Fibroblast of the aortic adventitia (primary cell): ENCODE measurements at regions not wholly inside any gene's neighbourhood (a gene's known extent, or its start where the extent isn't known, plus 50 kb on each side); places are given as distances from the start of the nearest gene placed in this dataset.
"Not testable (repeated sequence)": the region's sequence is repeated elsewhere in the genome, so short reads cannot be mapped to it uniquely, and the experiment has no call there.

ENCODE experiments used
- DNase-seq: peaks from one replicate; pipeline ENCODE4 v3.0.0-alpha.2; 2010; ENCODE audit warnings: low read depth
- H3K4me3 ChIP-seq: 2 replicates; pipeline ENCODE4 v1.5.1; 2011; ENCODE audit warnings: low read depth, mild to moderate bottlenecking, control low read depth, low read length, moderate library complexity
- TF ChIP-seq, protein P1 (sequence below): IDR thresholded peaks from 2 replicates; pipeline ENCODE4 v1.5.1; 2011; ENCODE audit warnings: mild to moderate bottlenecking, low read length, control low read depth, inconsistent platforms; ENCODE audit not compliant: insufficient read depth

DNA sequence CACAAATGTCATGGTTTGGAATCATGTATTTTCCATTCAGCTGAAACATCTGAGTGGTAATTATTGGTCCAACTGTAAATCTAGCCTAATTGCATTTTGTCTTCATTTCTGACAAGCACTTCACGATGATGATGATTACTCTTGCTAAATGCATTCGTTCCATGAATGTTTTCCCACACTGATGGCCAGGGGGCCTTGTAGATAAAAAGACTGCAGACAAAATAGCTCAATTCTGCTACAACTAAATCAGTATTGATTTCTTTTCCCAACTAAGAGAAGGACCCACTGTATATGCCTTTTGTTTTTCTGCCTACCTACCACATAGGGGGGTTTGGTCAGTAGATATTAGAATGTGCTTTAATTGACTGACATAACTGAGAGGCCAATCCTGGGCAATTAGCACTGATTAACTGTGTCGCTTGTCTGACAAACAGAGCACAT is 1351.3 kb upstream of the NUDT12 start:
- no peak for DNase-seq
- H3K4me3 ChIP-seq, result no peak overlapping the region
- TF ChIP-seq, protein P1, sequence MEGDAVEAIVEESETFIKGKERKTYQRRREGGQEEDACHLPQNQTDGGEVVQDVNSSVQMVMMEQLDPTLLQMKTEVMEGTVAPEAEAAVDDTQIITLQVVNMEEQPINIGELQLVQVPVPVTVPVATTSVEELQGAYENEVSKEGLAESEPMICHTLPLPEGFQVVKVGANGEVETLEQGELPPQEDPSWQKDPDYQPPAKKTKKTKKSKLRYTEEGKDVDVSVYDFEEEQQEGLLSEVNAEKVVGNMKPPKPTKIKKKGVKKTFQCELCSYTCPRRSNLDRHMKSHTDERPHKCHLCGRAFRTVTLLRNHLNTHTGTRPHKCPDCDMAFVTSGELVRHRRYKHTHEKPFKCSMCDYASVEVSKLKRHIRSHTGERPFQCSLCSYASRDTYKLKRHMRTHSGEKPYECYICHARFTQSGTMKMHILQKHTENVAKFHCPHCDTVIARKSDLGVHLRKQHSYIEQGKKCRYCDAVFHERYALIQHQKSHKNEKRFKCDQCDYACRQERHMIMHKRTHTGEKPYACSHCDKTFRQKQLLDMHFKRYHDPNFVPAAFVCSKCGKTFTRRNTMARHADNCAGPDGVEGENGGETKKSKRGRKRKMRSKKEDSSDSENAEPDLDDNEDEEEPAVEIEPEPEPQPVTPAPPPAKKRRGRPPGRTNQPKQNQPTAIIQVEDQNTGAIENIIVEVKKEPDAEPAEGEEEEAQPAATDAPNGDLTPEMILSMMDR, result no peak

DNA sequence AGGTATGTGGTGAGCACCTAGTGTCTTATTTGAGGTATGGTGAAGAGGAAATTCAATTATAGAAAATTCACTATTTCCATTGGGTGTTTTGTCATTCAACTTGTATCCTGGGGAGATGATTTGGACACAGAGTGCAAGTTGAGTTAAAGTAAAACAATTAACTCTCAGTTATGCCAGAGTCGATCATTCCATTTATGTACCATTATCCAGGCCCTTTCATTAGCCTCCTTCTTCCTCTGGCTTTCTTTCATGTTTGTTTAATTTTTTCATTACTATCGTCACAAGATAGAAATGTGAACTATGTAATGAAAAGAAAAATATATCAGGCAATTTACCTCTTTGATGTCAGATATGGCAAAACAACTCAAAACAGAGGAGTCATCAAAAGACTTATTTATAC is 1347.2 kb upstream of the NUDT12 start:
- no peak overlapping the region for H3K4me3 ChIP-seq
- DNase-seq, result no peak
- TF ChIP-seq, protein P1, result no peak

DNA sequence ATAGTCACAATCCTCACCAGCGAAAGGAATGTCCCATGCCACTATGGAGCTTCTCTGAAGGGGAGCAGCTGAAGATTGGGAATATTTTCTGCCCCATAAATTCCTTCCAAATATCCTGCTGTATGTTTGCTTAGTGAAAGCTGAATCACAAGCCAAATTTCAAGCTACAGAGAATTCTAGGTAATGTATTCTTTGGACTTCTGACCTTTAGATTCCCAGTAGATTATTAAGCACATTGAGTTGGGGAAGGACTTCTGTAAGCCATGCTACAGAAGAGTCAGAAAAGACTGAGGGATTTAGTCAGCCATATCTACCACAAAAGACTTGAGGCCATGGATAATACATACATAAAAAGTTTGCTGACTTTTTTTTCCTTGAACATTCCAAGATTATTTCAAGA is 1342.0 kb upstream of the NUDT12 start:
- DNase-seq, result no peak
- TF ChIP-seq, protein P1, result no peak
- H3K4me3 ChIP-seq, result no peak overlapping the region

DNA sequence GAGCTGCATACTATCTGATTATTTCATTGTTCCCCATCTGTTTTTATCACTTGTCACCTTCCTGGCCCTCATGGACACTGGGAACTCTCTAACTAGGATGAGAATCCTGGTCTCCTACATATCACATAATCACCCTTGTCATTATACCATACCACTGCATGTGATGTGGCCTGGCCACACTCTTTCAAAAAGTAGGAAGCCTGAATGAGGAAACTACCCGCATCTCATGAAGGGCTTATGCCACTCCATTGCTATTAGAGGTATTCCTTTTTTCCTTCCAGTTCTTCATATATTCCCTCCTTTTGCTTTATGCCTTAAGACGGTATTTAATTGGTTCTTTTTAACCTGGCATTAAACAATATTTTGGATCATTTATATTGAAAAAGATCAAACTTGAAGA is 1341.4 kb upstream of the NUDT12 start:
- H3K4me3 ChIP-seq, result no peak overlapping the region
- TF ChIP-seq, protein P1, result no peak
- DNase-seq, result no peak

- DNase-seq, result no peak
- no peak overlapping the region for H3K4me3 ChIP-seq
- TF ChIP-seq, protein P1, result no peak
Observed at GRCh38 chr5:104891596-104891995, 1329.0 kb upstream of the NUDT12 start.

DNA sequence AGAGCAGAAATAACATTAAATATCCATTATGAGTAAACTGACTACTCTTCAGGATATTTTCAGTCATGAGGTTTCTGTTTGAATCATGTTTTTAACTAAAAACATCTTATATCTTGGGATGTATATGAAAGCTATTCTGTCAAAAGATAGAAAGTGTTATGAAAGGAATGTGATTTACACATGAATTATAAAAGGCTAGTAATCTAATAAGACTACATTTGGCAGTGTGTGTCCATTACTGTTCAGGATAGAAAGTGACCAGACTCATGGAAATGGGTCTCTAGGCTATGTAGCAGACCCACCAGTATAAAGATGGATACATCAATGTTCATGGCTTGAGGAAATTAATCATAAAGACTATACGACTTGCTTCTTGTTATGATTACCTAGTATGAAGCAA is 1328.2 kb upstream of the NUDT12 start:
- TF ChIP-seq, protein P1, result no peak
- DNase-seq, result no peak
- no peak overlapping the region for H3K4me3 ChIP-seq

- TF ChIP-seq, protein P1, result no peak
- no peak overlapping the region for H3K4me3 ChIP-seq
- no peak for DNase-seq
Observed at GRCh38 chr5:104859437-104859836, 1296.8 kb upstream of the NUDT12 start.

DNA sequence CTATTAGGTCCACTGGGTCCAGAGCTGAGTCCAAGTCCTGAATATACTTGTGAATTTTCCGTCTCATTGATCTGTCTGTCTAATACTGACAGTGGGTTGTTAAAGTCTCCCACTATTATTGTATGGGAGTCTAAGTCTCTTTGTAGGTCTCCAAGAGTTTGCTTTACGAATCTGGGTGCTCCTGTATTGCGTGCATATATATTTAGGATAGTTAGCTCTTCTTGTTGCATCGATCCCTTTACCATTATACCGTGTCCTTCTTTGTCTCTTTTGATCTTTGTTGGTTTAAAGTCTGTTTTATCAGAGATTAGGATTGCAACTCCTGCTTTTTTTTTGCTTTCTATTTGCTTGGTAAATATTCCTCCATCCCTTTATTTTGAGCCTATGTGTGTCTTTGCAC is 1289.5 kb upstream of the NUDT12 start:
- DNase-seq, H3K4me3 ChIP-seq: not testable (repeated sequence)
